Fibroblast of lung (primary cell): ENCODE measurements at regions not wholly inside any gene's neighbourhood (a gene's known extent, or its start where the extent isn't known, plus 50 kb on each side); places are given as distances from the start of the nearest gene placed in this dataset.

Experiments
- CTCF ChIP-seq, 2 donors: IDR thresholded peaks in 1 of 2; conservative IDR thresholded peaks in 1 of 2; 1 replicate in 1 of 2; 2 replicates in 1 of 2; pipeline ENCODE4 v1.5.1; 2011 to 2012; ENCODE audit warnings: low read length in 2 of 2, control low read depth in 1 of 2, inconsistent platforms in 1 of 2, low read depth in 1 of 2, mild to moderate bottlenecking in 1 of 2
- EZH2 ChIP-seq: IDR thresholded peaks from 2 replicates; pipeline ENCODE4 v1.5.1; 2012; ENCODE audit warnings: low read length, control low read depth, mild to moderate bottlenecking; ENCODE audit errors: missing control alignments

DNA sequence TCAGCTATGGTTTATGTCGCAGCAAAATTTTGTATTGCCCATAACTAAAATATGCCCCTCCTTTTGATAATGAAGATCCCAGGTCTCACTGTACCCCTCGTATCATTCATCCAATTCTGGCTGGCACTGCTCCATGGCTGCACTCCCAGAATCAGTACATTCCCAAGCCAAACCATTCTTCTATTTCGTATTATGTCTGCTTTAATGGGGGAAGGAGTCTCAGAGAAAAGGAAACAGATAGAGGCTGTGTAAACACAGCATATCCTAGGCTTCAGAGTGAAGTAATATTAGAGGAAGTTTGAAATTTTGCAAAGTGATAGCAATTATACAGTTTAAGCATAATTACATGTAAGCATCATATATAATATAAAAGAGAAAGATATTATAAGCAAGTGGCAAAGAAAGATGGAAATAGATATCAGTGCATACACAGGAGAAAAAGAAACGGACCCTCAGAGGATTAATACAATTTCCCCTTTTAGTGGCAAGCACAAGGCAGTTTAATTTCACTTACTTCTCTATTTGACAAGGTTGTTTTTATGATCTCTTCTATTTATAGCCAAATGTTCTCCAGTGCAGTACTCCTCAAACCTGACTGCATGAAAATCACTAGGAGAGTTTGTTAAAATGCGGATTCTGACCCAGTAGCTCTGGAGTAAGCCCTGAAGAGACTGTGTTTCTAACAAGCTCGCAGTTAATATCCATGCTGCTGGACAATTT is 56.5 kb upstream of the TENT5A start:
- no peak for TF ChIP-seq CTCF (conservative IDR thresholded peaks at IDR 0.05 in 1 of 2, IDR thresholded peaks at IDR 0.05 in 1 of 2; ENCODE audit: low read depth in 1 of 2, low read length in 2 of 2)
- TF ChIP-seq EZH2: no peak
